ENCODE measurements at regions not wholly inside any gene's neighbourhood (a gene's known extent, or its start where the extent isn't known, plus 50 kb on each side); places are given as distances from the start of the nearest gene placed in this dataset.

GRCh38 chr5:89024045-89024444, 141.1 kb upstream of the MEF2C start:
- H3K4me3 ChIP-seq, result no peak overlapping the region
- H3K9ac ChIP-seq, result no peak overlapping the region
- H3K36me3 ChIP-seq, result 0 out of 2 replicates have a peak, but pooled peaks cover 4% of the 10 kb centered on the region
- H3K27me3 ChIP-seq, result no peaks in the 10 kb centered on the region
- H3K4me2 ChIP-seq, result no peak overlapping the region
- H4K20me1 ChIP-seq, result no peaks in the 10 kb centered on the region
- no peaks in the 10 kb centered on the region for H3K4me1 ChIP-seq
- H3K27ac ChIP-seq, result no peak overlapping the region
- H3K9me3 ChIP-seq, result peaks cover 16% of the 10 kb centered on the region
- TF ChIP-seq Cebpa-rat (IDR thresholded peaks at IDR 0.05), result no peak

GRCh38 chr5:89020926-89021610, 138.1 kb upstream of the MEF2C start:
- no peaks in the 10 kb centered on the region for H3K36me3 ChIP-seq

DNA sequence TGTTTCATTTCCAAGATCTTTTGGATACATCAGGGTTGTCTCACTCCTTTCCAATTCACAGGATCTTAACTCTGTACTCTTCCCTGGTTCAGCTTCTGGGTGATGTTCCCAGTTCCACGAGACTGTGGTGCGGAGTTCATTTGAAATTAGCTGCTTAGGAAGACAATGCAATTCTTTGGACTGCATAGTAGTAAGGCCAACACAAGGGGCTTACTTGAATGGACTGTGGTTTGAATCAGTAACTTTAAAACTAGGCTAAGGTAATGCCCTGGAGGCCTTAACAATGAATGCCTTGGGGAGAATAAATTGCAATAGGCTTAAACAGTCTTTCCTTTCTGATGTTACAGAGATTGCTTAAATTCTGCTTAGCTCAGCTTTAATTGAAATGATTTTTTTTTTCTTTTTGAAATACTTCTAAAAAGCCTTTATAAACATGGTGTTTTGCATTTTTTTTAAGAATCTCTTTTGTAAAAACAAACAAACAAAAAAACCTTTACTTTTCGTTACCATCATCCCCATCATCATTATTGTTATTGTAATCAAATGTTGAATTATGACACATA, 133.8 kb upstream of the MEF2C start:
- Histone ChIP-seq H3K27me3 (no peaks in the 10 kb centered on the region), H3K36me3 (no peaks in the 10 kb centered on the region), H3K4me2 (no peak overlapping the region), H3K27ac (no peak overlapping the region), H3K9me3 (no peaks in the 10 kb centered on the region), H4K20me1 (no peaks in the 10 kb centered on the region), H3K4me3 (no peak overlapping the region), H3K9ac (no peak overlapping the region), H3K4me1 (no peaks in the 10 kb centered on the region)
- no peak for TF ChIP-seq Cebpa-rat (IDR thresholded peaks at IDR 0.05)

More at GRCh38 chr5:89020926-89021610, 138.1 kb upstream of the MEF2C start:
- H3K27ac ChIP-seq, result no peak overlapping the region
- no peak overlapping the region for H3K4me3 ChIP-seq
- H3K9me3 ChIP-seq, result peaks cover 2% of the 10 kb centered on the region; the same call in 1 of the 2 replicates
- H3K27me3 ChIP-seq, result no peaks in the 10 kb centered on the region
- H4K20me1 ChIP-seq, result no peaks in the 10 kb centered on the region
- no peak overlapping the region for H3K9ac ChIP-seq
- TF ChIP-seq Cebpa-rat (IDR thresholded peaks at IDR 0.05), result no peak
- no peaks in the 10 kb centered on the region for H3K4me1 ChIP-seq
- H3K4me2 ChIP-seq, result no peak overlapping the region

DNA sequence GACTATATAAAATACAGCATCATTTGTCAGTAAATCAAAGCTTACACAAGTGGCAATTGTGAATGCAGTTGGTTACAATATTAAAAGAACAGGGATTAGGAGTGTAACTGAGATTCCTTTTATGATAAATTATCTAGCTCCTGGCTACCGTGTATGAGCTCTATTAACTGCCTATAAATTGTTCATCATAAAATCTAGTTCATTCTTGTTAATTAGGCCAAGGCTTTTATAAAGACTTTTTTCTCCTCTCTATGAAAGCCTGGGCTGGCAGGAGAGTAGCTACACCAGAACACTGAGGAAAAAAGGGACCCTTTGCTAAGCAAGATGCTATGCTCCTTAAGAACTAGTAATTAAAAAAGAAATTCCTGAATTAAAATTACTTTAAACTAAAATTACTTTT, 132.4 kb upstream of the MEF2C start:
- Histone ChIP-seq H3K27me3 (no peaks in the 10 kb centered on the region), H3K9me3 (no peaks in the 10 kb centered on the region), H3K9ac (no peak overlapping the region), H3K36me3 (no peaks in the 10 kb centered on the region), H3K27ac (no peak overlapping the region), H4K20me1 (no peaks in the 10 kb centered on the region), H3K4me3 (no peak overlapping the region), H3K4me1 (no peaks in the 10 kb centered on the region), H3K4me2 (no peak overlapping the region)
- no peak for TF ChIP-seq Cebpa-rat (IDR thresholded peaks at IDR 0.05)

DNA sequence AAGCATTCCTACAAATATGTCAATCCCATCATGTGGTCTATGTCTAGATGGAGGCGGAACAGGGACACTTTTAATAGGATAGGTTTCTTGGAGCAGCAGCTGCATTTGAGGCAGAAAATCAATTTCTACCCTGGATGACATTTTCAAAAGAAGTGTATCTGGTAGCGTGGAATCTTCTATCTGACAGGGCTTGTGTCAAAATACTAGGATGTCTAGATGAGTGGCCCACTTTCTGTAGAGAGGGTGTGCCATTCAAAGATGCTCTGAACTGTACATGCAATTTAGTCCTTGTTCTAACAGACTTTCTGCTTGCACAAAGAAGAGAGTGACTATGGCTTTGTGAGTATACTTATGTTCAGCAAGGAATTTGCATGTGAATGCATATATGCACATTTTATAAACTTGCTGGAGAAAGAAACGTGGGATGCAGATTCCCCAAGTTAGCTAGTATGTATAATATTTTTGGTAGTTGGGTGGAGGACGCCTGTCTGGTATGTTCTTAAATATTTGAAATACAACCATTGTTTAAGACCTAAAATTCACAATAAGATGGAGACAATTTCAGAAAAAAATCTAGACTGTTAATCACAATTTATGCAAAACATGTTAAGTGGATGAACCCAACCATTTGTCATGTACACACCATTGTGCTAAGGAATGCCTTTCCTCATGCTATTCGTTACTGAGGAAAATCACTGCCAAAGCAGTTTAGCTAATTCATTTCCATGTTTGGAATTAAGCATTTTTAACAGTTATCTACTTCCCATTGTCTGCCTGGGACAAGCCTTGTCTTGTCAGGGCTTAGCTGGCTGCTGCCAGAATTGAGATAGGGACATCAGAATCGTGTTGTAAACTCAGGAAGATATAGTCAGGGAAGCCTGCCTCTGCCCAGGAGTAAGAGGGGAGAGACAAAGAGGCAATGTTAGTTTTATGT, 129.1 kb upstream of the MEF2C start:
- Histone ChIP-seq H3K27ac (no peak overlapping the region), H3K27me3 (no peaks in the 10 kb centered on the region), H4K20me1 (no peaks in the 10 kb centered on the region), H3K36me3 (no peaks in the 10 kb centered on the region), H3K4me2 (no peak overlapping the region), H3K9me3 (no peaks in the 10 kb centered on the region), H3K4me3 (no peak overlapping the region), H3K4me1 (no peaks in the 10 kb centered on the region), H3K9ac (no peak overlapping the region)
- TF ChIP-seq Cebpa-rat (IDR thresholded peaks at IDR 0.05), result no peak

DNA sequence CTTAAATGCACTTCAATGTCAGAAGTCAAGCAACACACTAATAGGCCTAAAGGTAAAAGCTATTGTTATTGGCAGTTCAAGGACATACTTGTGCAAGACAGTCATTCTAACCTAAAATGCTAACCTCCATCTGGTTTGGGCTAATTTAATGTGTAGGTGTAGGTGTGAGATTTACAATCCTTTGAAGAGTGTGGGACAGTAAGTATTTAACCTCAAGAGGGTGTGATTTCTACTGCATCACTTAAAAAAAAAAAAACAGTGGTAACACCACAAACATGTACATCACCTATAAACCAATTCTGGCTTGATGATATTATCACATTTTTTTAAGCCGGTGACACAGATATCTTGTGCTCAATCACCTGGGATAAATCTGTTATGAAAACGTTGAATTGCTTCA, 127.5 kb upstream of the MEF2C start:
- no peaks in the 10 kb centered on the region for H4K20me1 ChIP-seq
- H3K36me3 ChIP-seq, result no peaks in the 10 kb centered on the region
- H3K9ac ChIP-seq, result no peak overlapping the region
- no peak for TF ChIP-seq Cebpa-rat (IDR thresholded peaks at IDR 0.05)
- no peak overlapping the region for H3K4me2 ChIP-seq
- H3K4me1 ChIP-seq, result no peaks in the 10 kb centered on the region
- no peak overlapping the region for H3K27ac ChIP-seq
- no peaks in the 10 kb centered on the region for H3K27me3 ChIP-seq
- no peak overlapping the region for H3K4me3 ChIP-seq
- H3K9me3 ChIP-seq, result no peaks in the 10 kb centered on the region

DNA sequence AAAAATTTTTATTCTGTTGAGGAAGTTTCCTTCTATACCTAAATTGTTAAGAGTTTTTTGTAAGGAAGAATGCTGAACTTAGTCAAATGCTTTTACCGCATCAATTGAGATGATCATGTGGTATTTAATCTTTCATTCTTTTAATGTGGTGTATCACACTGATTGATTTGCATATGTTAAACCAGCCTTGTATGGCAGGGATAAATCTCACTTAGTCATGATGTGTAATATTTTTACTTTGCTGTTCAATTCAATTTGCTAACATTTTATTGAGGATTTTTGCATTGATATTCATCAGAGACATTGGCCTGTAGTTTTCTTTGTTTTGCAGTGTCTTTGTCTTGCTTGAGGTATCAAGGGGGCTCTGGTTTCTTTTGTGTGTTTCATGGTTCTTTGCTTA, 125.3 kb upstream of the MEF2C start:
- Histone ChIP-seq H3K4me2 (no peak overlapping the region), H3K27me3 (no peaks in the 10 kb centered on the region), H3K9ac (no peak overlapping the region), H3K9me3 (peaks cover 8% of the 10 kb centered on the region), H3K27ac (no peak overlapping the region), H3K36me3 (0 out of 2 replicates have a peak, but pooled peaks cover 5% of the 10 kb centered on the region), H3K4me1 (no peaks in the 10 kb centered on the region), H3K4me3 (no peak overlapping the region), H4K20me1 (no peaks in the 10 kb centered on the region)
- TF ChIP-seq Cebpa-rat (IDR thresholded peaks at IDR 0.05), result no peak

DNA sequence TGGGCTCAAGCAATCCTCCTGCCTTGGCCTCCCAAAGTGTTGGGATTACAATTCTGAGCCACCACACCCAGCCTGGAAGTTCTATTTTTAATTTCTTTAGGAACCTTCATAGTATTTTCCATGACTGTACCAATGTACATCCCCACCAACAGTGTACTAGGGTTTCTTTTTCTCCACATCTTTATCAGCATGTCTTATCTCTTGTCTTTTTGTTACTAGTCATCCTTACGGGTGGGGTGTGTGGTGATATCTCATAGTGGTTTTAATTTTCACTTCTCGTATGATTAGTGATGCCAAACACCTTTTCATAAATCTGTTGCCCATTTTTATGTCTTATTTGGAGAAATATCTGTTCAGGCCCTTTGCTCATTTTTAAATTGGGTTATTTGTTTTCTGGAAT, 123.0 kb upstream of the MEF2C start:
- no peak overlapping the region for H3K27ac ChIP-seq
- no peak overlapping the region for H3K4me3 ChIP-seq
- no peaks in the 10 kb centered on the region for H3K4me1 ChIP-seq
- no peak overlapping the region for H3K9ac ChIP-seq
- peaks cover 11% of the 10 kb centered on the region for H3K9me3 ChIP-seq
- 0 out of 2 replicates have a peak, but pooled peaks cover 5% of the 10 kb centered on the region for H3K36me3 ChIP-seq
- TF ChIP-seq Cebpa-rat (IDR thresholded peaks at IDR 0.05), result no peak
- H3K4me2 ChIP-seq, result no peak overlapping the region
- no peaks in the 10 kb centered on the region for H4K20me1 ChIP-seq
- H3K27me3 ChIP-seq, result no peaks in the 10 kb centered on the region

DNA sequence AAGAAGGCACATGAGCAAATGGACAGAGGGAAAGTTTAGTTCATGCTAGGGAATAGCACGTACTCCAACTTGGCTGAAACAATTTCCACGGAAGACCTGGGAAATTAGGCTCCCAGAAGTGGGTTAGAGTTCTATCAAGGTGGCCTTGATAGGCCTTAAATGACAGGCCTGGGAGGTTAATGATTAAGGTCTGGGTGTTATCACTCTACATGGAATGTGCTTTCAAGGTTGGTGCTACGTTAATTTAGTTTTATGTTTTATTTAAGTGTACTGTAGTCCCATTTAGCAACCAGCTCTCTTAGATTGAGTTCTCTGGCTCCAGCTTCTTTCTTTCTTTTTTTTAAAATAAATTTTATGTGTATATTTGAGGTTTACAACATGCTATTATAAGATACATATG, 121.4 kb upstream of the MEF2C start:
- no peak overlapping the region for H3K9ac ChIP-seq
- no peak for TF ChIP-seq Cebpa-rat (IDR thresholded peaks at IDR 0.05)

More for the DNA sequence above, 121.4 kb upstream of the MEF2C start:
- H3K9me3 ChIP-seq, result peaks cover 11% of the 10 kb centered on the region
- H3K27ac ChIP-seq, result no peak overlapping the region
- H3K36me3 ChIP-seq, result 0 out of 2 replicates have a peak, but pooled peaks cover 5% of the 10 kb centered on the region
- H4K20me1 ChIP-seq, result no peaks in the 10 kb centered on the region
- no peaks in the 10 kb centered on the region for H3K27me3 ChIP-seq
- H3K4me3 ChIP-seq, result no peak overlapping the region
- no peak overlapping the region for H3K4me2 ChIP-seq
- no peaks in the 10 kb centered on the region for H3K4me1 ChIP-seq
